ENCODE measurements at regions not wholly inside any gene's neighbourhood (a gene's known extent, or its start where the extent isn't known, plus 50 kb on each side); places are given as distances from the start of the nearest gene placed in this dataset.

GRCh38 chr7:145265180-145265579 is 429.3 kb upstream of the TPK1 start:
- no peak overlapping the region for H3K27ac ChIP-seq (ENCODE audit: low read depth in 1 of 3, low read length in 2 of 3)
- 72 to 85% (median 75%) methylated on average over 4 of the region's 4 CpGs for WGBS, 3 donors
- H3K36me3 ChIP-seq (ENCODE audit: control insufficient read depth in 3 of 3, insufficient read depth in 2 of 3, low read depth in 1 of 3, low read length in 3 of 3): no peaks in the 10 kb centered on the region
- H3K27me3 ChIP-seq (ENCODE audit: control insufficient read depth in 3 of 3, insufficient read depth in 3 of 3, low read length in 3 of 3): no peaks in the 10 kb centered on the region
- peaks cover 1 to 15% of the 10 kb centered on the region in 2 donors for H3K9me3 ChIP-seq (ENCODE audit: control insufficient read depth in 2 of 2, insufficient read depth in 1 of 2, low read depth in 1 of 2, low read length in 1 of 2)
- FAIRE-seq: no peak
- H3K4me3 ChIP-seq (ENCODE audit: low read depth in 1 of 3, low read length in 3 of 3): no peak overlapping the region
- H3K4me1 ChIP-seq (ENCODE audit: control insufficient read depth in 3 of 3, insufficient read depth in 2 of 3, low read depth in 1 of 3, low read length in 2 of 3): no peaks in the 10 kb centered on the region
- DNase-seq: no peak

- H3K27me3 ChIP-seq (ENCODE audit: control insufficient read depth in 3 of 3, insufficient read depth in 3 of 3, low read length in 3 of 3): no peaks in the 10 kb centered on the region
- no peak overlapping the region for H3K27ac ChIP-seq (ENCODE audit: low read depth in 1 of 3, low read length in 2 of 3)
- H3K9me3 ChIP-seq (ENCODE audit: control insufficient read depth in 2 of 2, insufficient read depth in 1 of 2, low read depth in 1 of 2, low read length in 1 of 2): peaks cover 3 to 9% of the 10 kb centered on the region in 2 donors
- H3K4me3 ChIP-seq (ENCODE audit: low read depth in 1 of 3, low read length in 3 of 3): no peak overlapping the region
- no peaks in the 10 kb centered on the region for H3K36me3 ChIP-seq (ENCODE audit: control insufficient read depth in 3 of 3, insufficient read depth in 2 of 3, low read depth in 1 of 3, low read length in 3 of 3)
- WGBS, 3 donors: 7 to 74% (median 38%) methylated on average over 1 of the region's 1 CpG
- DNase-seq: no peak
- H3K4me1 ChIP-seq (ENCODE audit: control insufficient read depth in 3 of 3, insufficient read depth in 2 of 3, low read depth in 1 of 3, low read length in 2 of 3): no peaks in the 10 kb centered on the region
- FAIRE-seq: no peak
Observed at GRCh38 chr7:145263886-145264285, 428.0 kb upstream of the TPK1 start.

GRCh38 chr7:145252031-145252430 is 416.2 kb upstream of the TPK1 start:
- Histone ChIP-seq H3K4me1 (ENCODE audit: control insufficient read depth in 3 of 3, insufficient read depth in 2 of 3, low read depth in 1 of 3, low read length in 2 of 3) (no peaks in the 10 kb centered on the region), H3K9me3 (ENCODE audit: control insufficient read depth in 2 of 2, insufficient read depth in 1 of 2, low read depth in 1 of 2, low read length in 1 of 2) (no peaks in the 10 kb centered on the region), H3K27me3 (ENCODE audit: control insufficient read depth in 3 of 3, insufficient read depth in 3 of 3, low read length in 3 of 3) (no peaks in the 10 kb centered on the region), H3K4me3 (ENCODE audit: low read depth in 1 of 3, low read length in 3 of 3) (no peak overlapping the region), H3K27ac (ENCODE audit: low read depth in 1 of 3, low read length in 2 of 3) (no peak overlapping the region), H3K36me3 (ENCODE audit: control insufficient read depth in 3 of 3, insufficient read depth in 2 of 3, low read depth in 1 of 3, low read length in 3 of 3) (no peaks in the 10 kb centered on the region)
- FAIRE-seq (no peak), DNase-seq (no peak)

- WGBS, 3 donors: 39 to 51% (median 39%) methylated on average over 4 of the region's 4 CpGs
- no peak for DNase-seq
- H3K4me1 ChIP-seq (ENCODE audit: control insufficient read depth in 3 of 3, insufficient read depth in 2 of 3, low read depth in 1 of 3, low read length in 2 of 3): no peaks in the 10 kb centered on the region
- no peak for FAIRE-seq
- no peak overlapping the region for H3K27ac ChIP-seq (ENCODE audit: low read depth in 1 of 3, low read length in 2 of 3)
- no peaks in the 10 kb centered on the region for H3K27me3 ChIP-seq (ENCODE audit: control insufficient read depth in 3 of 3, insufficient read depth in 3 of 3, low read length in 3 of 3)
- no peak overlapping the region for H3K4me3 ChIP-seq (ENCODE audit: low read depth in 1 of 3, low read length in 3 of 3)
- no peaks in the 10 kb centered on the region for H3K36me3 ChIP-seq (ENCODE audit: control insufficient read depth in 3 of 3, insufficient read depth in 2 of 3, low read depth in 1 of 3, low read length in 3 of 3)
- H3K9me3 ChIP-seq (ENCODE audit: control insufficient read depth in 2 of 2, insufficient read depth in 1 of 2, low read depth in 1 of 2, low read length in 1 of 2): peaks cover 0 to 4% of the 10 kb centered on the region in 2 donors
Observed at GRCh38 chr7:145224775-145225174, 388.9 kb upstream of the TPK1 start.

GRCh38 chr7:145219461-145219860 is 383.6 kb upstream of the TPK1 start:
- no peak overlapping the region for H3K27ac ChIP-seq (ENCODE audit: low read depth in 1 of 3, low read length in 2 of 3)
- FAIRE-seq: no peak
- 80 to 85% (median 84%) methylated on average over 4 of the region's 4 CpGs for WGBS, 3 donors

GRCh38 chr7:145216866-145217265 is 381.0 kb upstream of the TPK1 start:
- H3K27me3 ChIP-seq (ENCODE audit: control insufficient read depth in 3 of 3, insufficient read depth in 3 of 3, low read length in 3 of 3): no peaks in the 10 kb centered on the region
- 68 to 82% (median 77%) methylated on average over 4 of the region's 4 CpGs for WGBS, 3 donors
- no peaks in the 10 kb centered on the region for H3K4me1 ChIP-seq (ENCODE audit: control insufficient read depth in 3 of 3, insufficient read depth in 2 of 3, low read depth in 1 of 3, low read length in 2 of 3)
- H3K27ac ChIP-seq (ENCODE audit: low read depth in 1 of 3, low read length in 2 of 3): no peak overlapping the region
- no peaks in the 10 kb centered on the region for H3K36me3 ChIP-seq (ENCODE audit: control insufficient read depth in 3 of 3, insufficient read depth in 2 of 3, low read depth in 1 of 3, low read length in 3 of 3)
- no peak for DNase-seq
- FAIRE-seq: no peak
- peaks cover 0 to 6% of the 10 kb centered on the region in 2 donors for H3K9me3 ChIP-seq (ENCODE audit: control insufficient read depth in 2 of 2, insufficient read depth in 1 of 2, low read depth in 1 of 2, low read length in 1 of 2)
- no peak overlapping the region for H3K4me3 ChIP-seq (ENCODE audit: low read depth in 1 of 3, low read length in 3 of 3)

More at GRCh38 chr7:145219461-145219860, 383.6 kb upstream of the TPK1 start:
- H3K36me3 ChIP-seq (ENCODE audit: control insufficient read depth in 3 of 3, insufficient read depth in 2 of 3, low read depth in 1 of 3, low read length in 3 of 3): no peaks in the 10 kb centered on the region
- no peak for DNase-seq
- no peak overlapping the region for H3K4me3 ChIP-seq (ENCODE audit: low read depth in 1 of 3, low read length in 3 of 3)
- H3K9me3 ChIP-seq (ENCODE audit: control insufficient read depth in 2 of 2, insufficient read depth in 1 of 2, low read depth in 1 of 2, low read length in 1 of 2): peaks cover 0 to 5% of the 10 kb centered on the region in 2 donors
- no peaks in the 10 kb centered on the region for H3K4me1 ChIP-seq (ENCODE audit: control insufficient read depth in 3 of 3, insufficient read depth in 2 of 3, low read depth in 1 of 3, low read length in 2 of 3)
- H3K27me3 ChIP-seq (ENCODE audit: control insufficient read depth in 3 of 3, insufficient read depth in 3 of 3, low read length in 3 of 3): no peaks in the 10 kb centered on the region

GRCh38 chr7:145212050-145212449 is 376.2 kb upstream of the TPK1 start:
- H3K4me1 ChIP-seq (ENCODE audit: control insufficient read depth in 3 of 3, insufficient read depth in 2 of 3, low read depth in 1 of 3, low read length in 2 of 3): no peaks in the 10 kb centered on the region
- H3K36me3 ChIP-seq (ENCODE audit: control insufficient read depth in 3 of 3, insufficient read depth in 2 of 3, low read depth in 1 of 3, low read length in 3 of 3): no peaks in the 10 kb centered on the region
- DNase-seq (no peak), FAIRE-seq (no peak)
- no peaks in the 10 kb centered on the region for H3K27me3 ChIP-seq (ENCODE audit: control insufficient read depth in 3 of 3, insufficient read depth in 3 of 3, low read length in 3 of 3)
- H3K9me3 ChIP-seq (ENCODE audit: control insufficient read depth in 2 of 2, insufficient read depth in 1 of 2, low read depth in 1 of 2, low read length in 1 of 2): peaks cover 0 to 2% of the 10 kb centered on the region in 2 donors
- 70 to 78% (median 72%) methylated on average over 6 of the region's 6 CpGs for WGBS, 3 donors
- no peak overlapping the region for H3K4me3 ChIP-seq (ENCODE audit: low read depth in 1 of 3, low read length in 3 of 3)
- H3K27ac ChIP-seq (ENCODE audit: low read depth in 1 of 3, low read length in 2 of 3): no peak overlapping the region

GRCh38 chr7:145211211-145211610 is 375.4 kb upstream of the TPK1 start:
- no peak for DNase-seq
- FAIRE-seq: no peak
- no peak overlapping the region for H3K27ac ChIP-seq (ENCODE audit: low read depth in 1 of 3, low read length in 2 of 3)

GRCh38 chr7:145193951-145194350 is 358.1 kb upstream of the TPK1 start:
- 75 to 83% (median 81%) methylated on average over 4 of the region's 4 CpGs for WGBS, 3 donors
- FAIRE-seq: no peak

More at GRCh38 chr7:145211211-145211610, 375.4 kb upstream of the TPK1 start:
- Histone ChIP-seq H3K4me1 (ENCODE audit: control insufficient read depth in 3 of 3, insufficient read depth in 2 of 3, low read depth in 1 of 3, low read length in 2 of 3) (no peaks in the 10 kb centered on the region), H3K4me3 (ENCODE audit: low read depth in 1 of 3, low read length in 3 of 3) (no peak overlapping the region), H3K36me3 (ENCODE audit: control insufficient read depth in 3 of 3, insufficient read depth in 2 of 3, low read depth in 1 of 3, low read length in 3 of 3) (no peaks in the 10 kb centered on the region), H3K9me3 (ENCODE audit: control insufficient read depth in 2 of 2, insufficient read depth in 1 of 2, low read depth in 1 of 2, low read length in 1 of 2) (peaks cover 0 to 2% of the 10 kb centered on the region in 2 donors), H3K27me3 (ENCODE audit: control insufficient read depth in 3 of 3, insufficient read depth in 3 of 3, low read length in 3 of 3) (no peaks in the 10 kb centered on the region)
- 48 to 60% (median 52%) methylated on average over 2 of the region's 2 CpGs for WGBS, 3 donors

More at GRCh38 chr7:145193951-145194350, 358.1 kb upstream of the TPK1 start:
- no peak overlapping the region for H3K27ac ChIP-seq (ENCODE audit: low read depth in 1 of 3, low read length in 2 of 3)
- no peaks in the 10 kb centered on the region for H3K4me1 ChIP-seq (ENCODE audit: control insufficient read depth in 3 of 3, insufficient read depth in 2 of 3, low read depth in 1 of 3, low read length in 2 of 3)
- no peaks in the 10 kb centered on the region for H3K27me3 ChIP-seq (ENCODE audit: control insufficient read depth in 3 of 3, insufficient read depth in 3 of 3, low read length in 3 of 3)
- H3K36me3 ChIP-seq (ENCODE audit: control insufficient read depth in 3 of 3, insufficient read depth in 2 of 3, low read depth in 1 of 3, low read length in 3 of 3): no peaks in the 10 kb centered on the region
- no peaks in the 10 kb centered on the region for H3K9me3 ChIP-seq (ENCODE audit: control insufficient read depth in 2 of 2, insufficient read depth in 1 of 2, low read depth in 1 of 2, low read length in 1 of 2)
- DNase-seq: no peak
- H3K4me3 ChIP-seq (ENCODE audit: low read depth in 1 of 3, low read length in 3 of 3): no peak overlapping the region

Data from small intestine (tissue), 7 donors.